ENCODE measurements at regions not wholly inside any gene's neighbourhood (a gene's known extent, or its start where the extent isn't known, plus 50 kb on each side); places are given as distances from the start of the nearest gene placed in this dataset.

DNA sequence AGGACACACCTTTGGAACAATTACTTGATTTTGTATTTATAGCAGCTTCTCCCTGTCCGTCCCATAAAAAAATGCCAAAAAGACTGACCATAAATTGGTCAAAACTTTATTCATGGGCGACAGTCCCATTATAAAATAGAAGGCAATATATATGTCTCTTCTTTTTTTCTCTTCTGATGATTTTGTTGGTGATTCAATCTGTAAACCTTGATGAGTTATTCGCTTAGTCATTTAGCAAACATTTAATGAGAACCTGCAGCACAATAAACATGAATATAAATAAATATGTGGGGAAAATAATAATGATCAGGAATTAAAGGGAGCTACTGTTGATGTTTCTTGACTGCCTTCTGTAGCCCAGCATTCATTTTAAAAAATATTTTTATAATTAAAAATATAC lies 356.4 kb upstream of the ACTBL2 start:
- TF ChIP-seq SUZ12 (IDR thresholded peaks at IDR 0.05; ENCODE audit: extremely low read depth, insufficient read depth, insufficient read length) (no peak), YY1 (IDR thresholded peaks at IDR 0.05; ENCODE audit: insufficient read depth, insufficient read length) (no peak), ZNF274 (IDR thresholded peaks at IDR 0.05; ENCODE audit: low read depth, low read length) (no peak)
